ENCODE measurements at regions not wholly inside any gene's neighbourhood (a gene's known extent, or its start where the extent isn't known, plus 50 kb on each side); places are given as distances from the start of the nearest gene placed in this dataset.

DNA sequence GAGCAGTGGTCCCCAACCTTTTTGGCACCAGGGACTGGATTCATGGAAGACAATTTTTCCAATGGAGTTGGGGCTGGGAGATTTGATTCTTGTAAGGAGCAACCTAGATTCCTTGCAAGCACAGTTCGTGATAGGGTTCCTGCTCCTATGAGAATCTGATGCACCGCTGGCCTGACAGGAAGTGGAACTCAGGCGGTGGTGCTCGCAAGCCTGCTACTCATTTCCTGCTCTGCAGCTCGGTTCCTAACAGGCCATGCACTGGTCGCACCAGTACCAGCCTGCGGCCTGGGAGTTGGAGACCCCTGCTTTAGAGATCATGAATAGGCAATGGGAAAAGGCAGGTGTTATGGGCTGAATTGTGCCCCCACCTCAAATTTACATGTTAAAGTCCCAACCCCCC lies 131.2 kb downstream of the PFDN4 start:
- TF ChIP-seq, protein P1, sequence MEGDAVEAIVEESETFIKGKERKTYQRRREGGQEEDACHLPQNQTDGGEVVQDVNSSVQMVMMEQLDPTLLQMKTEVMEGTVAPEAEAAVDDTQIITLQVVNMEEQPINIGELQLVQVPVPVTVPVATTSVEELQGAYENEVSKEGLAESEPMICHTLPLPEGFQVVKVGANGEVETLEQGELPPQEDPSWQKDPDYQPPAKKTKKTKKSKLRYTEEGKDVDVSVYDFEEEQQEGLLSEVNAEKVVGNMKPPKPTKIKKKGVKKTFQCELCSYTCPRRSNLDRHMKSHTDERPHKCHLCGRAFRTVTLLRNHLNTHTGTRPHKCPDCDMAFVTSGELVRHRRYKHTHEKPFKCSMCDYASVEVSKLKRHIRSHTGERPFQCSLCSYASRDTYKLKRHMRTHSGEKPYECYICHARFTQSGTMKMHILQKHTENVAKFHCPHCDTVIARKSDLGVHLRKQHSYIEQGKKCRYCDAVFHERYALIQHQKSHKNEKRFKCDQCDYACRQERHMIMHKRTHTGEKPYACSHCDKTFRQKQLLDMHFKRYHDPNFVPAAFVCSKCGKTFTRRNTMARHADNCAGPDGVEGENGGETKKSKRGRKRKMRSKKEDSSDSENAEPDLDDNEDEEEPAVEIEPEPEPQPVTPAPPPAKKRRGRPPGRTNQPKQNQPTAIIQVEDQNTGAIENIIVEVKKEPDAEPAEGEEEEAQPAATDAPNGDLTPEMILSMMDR (IDR thresholded peaks at IDR 0.05) = no peak
- TF ChIP-seq POLR2A (IDR thresholded peaks at IDR 0.05) = no peak
